Sigmoid colon (tissue), 4 donors: ENCODE measurements at regions not wholly inside any gene's neighbourhood (a gene's known extent, or its start where the extent isn't known, plus 50 kb on each side); places are given as distances from the start of the nearest gene placed in this dataset.

Experiments
- EP300 ChIP-seq, 4 donors: sonication (generic); formaldehyde crosslinking; IDR thresholded peaks; one replicate each; pipeline ENCODE4 v1.6.1; 2017; ENCODE audit warnings: antibody characterized with exemption in 4 of 4
- POLR2AphosphoS5 ChIP-seq, 4 donors: sonication (generic); formaldehyde crosslinking; IDR thresholded peaks; one replicate each; pipeline ENCODE4 v1.6.1; 2017; ENCODE audit warnings: antibody characterized with exemption in 4 of 4
- TF ChIP-seq, protein P1 (sequence below), 4 experiments: fragments of 450-650 bp in 3 of 4; fragments of 200-600 bp in 1 of 4; IDR thresholded peaks; one replicate each; pipeline ENCODE4 v1.5.1; 2016 to 2019; ENCODE audit warnings: antibody characterized with exemption in 4 of 4, mild to moderate bottlenecking in 3 of 4, moderate library complexity in 2 of 4

DNA sequence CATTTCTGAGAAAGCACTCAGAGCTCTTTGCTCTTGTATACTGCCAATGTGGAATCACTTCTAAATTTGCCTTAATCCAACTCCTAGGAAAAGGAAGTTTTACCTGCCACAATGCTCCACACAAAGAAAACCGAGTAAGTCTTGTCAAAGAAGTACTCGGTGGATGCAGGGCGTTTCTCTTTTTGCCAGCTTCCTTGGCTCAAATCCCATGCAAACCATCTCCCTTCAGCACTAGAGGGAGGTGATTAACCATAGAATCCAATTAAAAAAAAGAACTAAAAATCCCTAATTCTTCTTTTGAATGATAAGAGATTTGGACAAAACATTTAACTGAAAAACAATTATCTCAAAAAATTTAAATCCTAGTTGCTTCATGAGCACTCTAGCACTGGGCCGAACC, 129.0 kb downstream of the RPRM start:
- TF ChIP-seq EP300 (IDR thresholded peaks at IDR 0.05): no peak
- TF ChIP-seq, protein P1, sequence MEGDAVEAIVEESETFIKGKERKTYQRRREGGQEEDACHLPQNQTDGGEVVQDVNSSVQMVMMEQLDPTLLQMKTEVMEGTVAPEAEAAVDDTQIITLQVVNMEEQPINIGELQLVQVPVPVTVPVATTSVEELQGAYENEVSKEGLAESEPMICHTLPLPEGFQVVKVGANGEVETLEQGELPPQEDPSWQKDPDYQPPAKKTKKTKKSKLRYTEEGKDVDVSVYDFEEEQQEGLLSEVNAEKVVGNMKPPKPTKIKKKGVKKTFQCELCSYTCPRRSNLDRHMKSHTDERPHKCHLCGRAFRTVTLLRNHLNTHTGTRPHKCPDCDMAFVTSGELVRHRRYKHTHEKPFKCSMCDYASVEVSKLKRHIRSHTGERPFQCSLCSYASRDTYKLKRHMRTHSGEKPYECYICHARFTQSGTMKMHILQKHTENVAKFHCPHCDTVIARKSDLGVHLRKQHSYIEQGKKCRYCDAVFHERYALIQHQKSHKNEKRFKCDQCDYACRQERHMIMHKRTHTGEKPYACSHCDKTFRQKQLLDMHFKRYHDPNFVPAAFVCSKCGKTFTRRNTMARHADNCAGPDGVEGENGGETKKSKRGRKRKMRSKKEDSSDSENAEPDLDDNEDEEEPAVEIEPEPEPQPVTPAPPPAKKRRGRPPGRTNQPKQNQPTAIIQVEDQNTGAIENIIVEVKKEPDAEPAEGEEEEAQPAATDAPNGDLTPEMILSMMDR (IDR thresholded peaks at IDR 0.05): no peak
- TF ChIP-seq POLR2AphosphoS5 (IDR thresholded peaks at IDR 0.05): no peak
